Activated CD4-positive, alpha-beta T cell treated with anti-CD3 and anti-CD28 coated beads, Interleukin-10, Interleukin-2, amounts not matched to agents 100 ng/mL and 50 ng/mL, durations not matched to agents 16 hours and 8 hours (primary cell): ENCODE measurements at regions not wholly inside any gene's neighbourhood (a gene's known extent, or its start where the extent isn't known, plus 50 kb on each side); places are given as distances from the start of the nearest gene placed in this dataset.
A peak's percentile ranks its signal among the peaks of the same experiment; 100 is the strongest.

ENCODE experiments used
- DNase-seq: peaks from one replicate; pipeline ENCODE4 v3.0.0-alpha.2; 2020

- no peak for DNase-seq
These were observed 475.8 kb downstream of the TXNL1 start for GRCh38 chr18:56162311-56163265.

- DNase-seq = no peak
These were observed 476.7 kb downstream of the TXNL1 start for GRCh38 chr18:56161566-56162260.

- no peak for DNase-seq
These were observed 479.7 kb downstream of the TXNL1 start for GRCh38 chr18:56158676-56159075.

GRCh38 chr18:56157541-56157940 is 480.9 kb downstream of the TXNL1 start:
- no peak for DNase-seq

- no peak for DNase-seq
These were observed 485.7 kb downstream of the TXNL1 start for GRCh38 chr18:56152551-56153310.

- no peak for DNase-seq
These were observed 490.0 kb downstream of the TXNL1 start for GRCh38 chr18:56148373-56148772.

- no peak for DNase-seq
These were observed 491.8 kb downstream of the TXNL1 start for GRCh38 chr18:56146565-56146964.

- DNase-seq = no peak
These were observed 496.4 kb downstream of the TXNL1 start for GRCh38 chr18:56142001-56142400.

- no peak for DNase-seq
These were observed 498.6 kb downstream of the TXNL1 start for GRCh38 chr18:56139792-56140254.

- no peak for DNase-seq
These were observed 499.0 kb downstream of the TXNL1 start for GRCh38 chr18:56139372-56139771.

- no peak for DNase-seq
These were observed 502.3 kb downstream of the TXNL1 start for GRCh38 chr18:56136105-56136504.

- no peak for DNase-seq
These were observed 507.9 kb downstream of the TXNL1 start for GRCh38 chr18:56130481-56130880.

GRCh38 chr18:56128153-56128791 is 510.1 kb downstream of the TXNL1 start:
- no peak for DNase-seq

GRCh38 chr18:56127322-56128099 is 510.9 kb downstream of the TXNL1 start:
- DNase-seq = no peak

- DNase-seq = no peak
These were observed 514.2 kb downstream of the TXNL1 start for GRCh38 chr18:56124186-56124585.

- no peak for DNase-seq
These were observed 516.7 kb downstream of the TXNL1 start for GRCh38 chr18:56121669-56122068.

- no peak for DNase-seq
These were observed 517.6 kb downstream of the TXNL1 start for GRCh38 chr18:56120782-56121181.

GRCh38 chr18:56119681-56120080 is 518.7 kb downstream of the TXNL1 start:
- DNase-seq = no peak

GRCh38 chr18:56118422-56118821 is 520.0 kb downstream of the TXNL1 start:
- no peak for DNase-seq

GRCh38 chr18:56115071-56116015 is 523.0 kb downstream of the TXNL1 start:
- no peak for DNase-seq

- DNase-seq = peak; percentile 19
These were observed 525.0 kb upstream of the TCF4 start for GRCh38 chr18:56112984-56113383.
